ENCODE measurements at regions not wholly inside any gene's neighbourhood (a gene's known extent, or its start where the extent isn't known, plus 50 kb on each side); places are given as distances from the start of the nearest gene placed in this dataset.

DNA sequence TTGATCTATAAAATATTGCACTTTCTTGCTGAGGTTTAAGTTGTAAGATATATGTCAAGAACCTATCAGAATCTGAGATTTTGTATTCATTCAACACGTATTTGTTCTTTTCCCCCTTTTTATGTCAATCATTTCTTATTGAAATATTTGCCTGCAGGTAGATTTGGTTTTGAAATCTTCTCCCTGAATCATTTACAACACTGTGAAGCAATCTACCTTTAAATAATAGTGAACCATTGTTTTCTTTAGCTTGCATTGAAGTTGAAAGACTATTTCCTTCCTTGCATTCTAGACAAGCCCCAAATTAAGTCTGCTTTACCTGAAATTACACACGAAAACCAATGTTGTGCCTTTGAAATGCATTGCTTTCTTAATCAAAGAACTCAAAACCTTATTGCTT, 460.2 kb downstream of the KIF2B start:
- H3K36me3 ChIP-seq (ENCODE audit: control insufficient read depth, insufficient read depth, low read length): no peaks in the 10 kb centered on the region
- H3K27me3 ChIP-seq (ENCODE audit: control insufficient read depth, insufficient read depth, low read length): no peaks in the 10 kb centered on the region
- FAIRE-seq (no peak), DNase-seq (ENCODE audit: low read depth) (peak; percentile 64)
- H3K4me3 ChIP-seq (ENCODE audit: low read depth, low read length): no peak overlapping the region
- TF ChIP-seq, protein P1, sequence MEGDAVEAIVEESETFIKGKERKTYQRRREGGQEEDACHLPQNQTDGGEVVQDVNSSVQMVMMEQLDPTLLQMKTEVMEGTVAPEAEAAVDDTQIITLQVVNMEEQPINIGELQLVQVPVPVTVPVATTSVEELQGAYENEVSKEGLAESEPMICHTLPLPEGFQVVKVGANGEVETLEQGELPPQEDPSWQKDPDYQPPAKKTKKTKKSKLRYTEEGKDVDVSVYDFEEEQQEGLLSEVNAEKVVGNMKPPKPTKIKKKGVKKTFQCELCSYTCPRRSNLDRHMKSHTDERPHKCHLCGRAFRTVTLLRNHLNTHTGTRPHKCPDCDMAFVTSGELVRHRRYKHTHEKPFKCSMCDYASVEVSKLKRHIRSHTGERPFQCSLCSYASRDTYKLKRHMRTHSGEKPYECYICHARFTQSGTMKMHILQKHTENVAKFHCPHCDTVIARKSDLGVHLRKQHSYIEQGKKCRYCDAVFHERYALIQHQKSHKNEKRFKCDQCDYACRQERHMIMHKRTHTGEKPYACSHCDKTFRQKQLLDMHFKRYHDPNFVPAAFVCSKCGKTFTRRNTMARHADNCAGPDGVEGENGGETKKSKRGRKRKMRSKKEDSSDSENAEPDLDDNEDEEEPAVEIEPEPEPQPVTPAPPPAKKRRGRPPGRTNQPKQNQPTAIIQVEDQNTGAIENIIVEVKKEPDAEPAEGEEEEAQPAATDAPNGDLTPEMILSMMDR (IDR thresholded peaks at IDR 0.05; ENCODE audit: insufficient read depth, low read length, severe bottlenecking): no peak

DNA sequence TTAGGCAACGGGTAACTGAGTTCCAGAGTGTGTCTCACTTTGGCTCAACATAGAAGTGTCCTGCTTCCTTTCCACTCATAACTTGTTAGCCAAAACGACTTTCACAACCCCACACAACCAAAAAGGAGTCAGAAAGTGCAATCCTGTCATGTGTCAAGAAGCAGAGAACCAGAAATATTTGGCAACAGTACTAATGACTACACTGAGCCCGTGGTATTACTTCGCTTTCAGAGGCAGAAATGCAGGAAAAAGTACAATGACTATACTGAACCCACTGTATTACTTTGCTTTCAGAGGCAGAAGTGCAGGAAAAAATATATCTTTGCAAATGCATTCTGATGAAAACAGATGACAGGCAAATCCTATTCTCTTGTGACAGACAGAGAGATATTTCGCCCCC, 484.6 kb downstream of the KIF2B start:
- H3K4me3 ChIP-seq (ENCODE audit: low read depth, low read length): no peak overlapping the region
- peak; percentile 23 for DNase-seq (ENCODE audit: low read depth)
- FAIRE-seq: no peak
- H3K36me3 ChIP-seq (ENCODE audit: control insufficient read depth, insufficient read depth, low read length): no peaks in the 10 kb centered on the region
- TF ChIP-seq, protein P1 (IDR thresholded peaks at IDR 0.05; ENCODE audit: insufficient read depth, low read length, severe bottlenecking): no peak
- H3K27me3 ChIP-seq (ENCODE audit: control insufficient read depth, insufficient read depth, low read length): no peaks in the 10 kb centered on the region

DNA sequence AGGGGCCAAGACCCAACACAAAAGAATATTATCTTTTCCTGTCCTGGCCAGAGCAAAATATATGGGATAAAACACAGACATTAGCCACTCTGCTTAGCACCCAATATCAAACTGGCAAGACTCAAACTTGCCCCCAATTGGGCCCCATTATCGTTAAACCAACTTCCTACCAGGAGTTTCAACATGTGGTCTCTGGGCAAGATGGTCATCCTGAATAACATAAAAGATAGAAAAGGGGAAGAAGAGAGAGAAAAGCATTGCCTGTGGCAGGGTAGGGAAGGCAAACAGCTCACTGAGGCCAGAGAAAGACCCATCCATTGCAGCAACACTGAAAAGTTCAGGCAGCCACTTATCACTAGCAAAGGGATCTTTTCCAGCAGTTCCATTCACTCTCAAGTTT, 502.1 kb downstream of the KIF2B start:
- Histone ChIP-seq H3K4me3 (ENCODE audit: low read depth, low read length) (no peak overlapping the region), H3K36me3 (ENCODE audit: control insufficient read depth, insufficient read depth, low read length) (no peaks in the 10 kb centered on the region), H3K27me3 (ENCODE audit: control insufficient read depth, insufficient read depth, low read length) (no peaks in the 10 kb centered on the region)
- TF ChIP-seq, protein P1 (IDR thresholded peaks at IDR 0.05; ENCODE audit: insufficient read depth, low read length, severe bottlenecking): no peak
- FAIRE-seq (no peak), DNase-seq (ENCODE audit: low read depth) (no peak)

DNA sequence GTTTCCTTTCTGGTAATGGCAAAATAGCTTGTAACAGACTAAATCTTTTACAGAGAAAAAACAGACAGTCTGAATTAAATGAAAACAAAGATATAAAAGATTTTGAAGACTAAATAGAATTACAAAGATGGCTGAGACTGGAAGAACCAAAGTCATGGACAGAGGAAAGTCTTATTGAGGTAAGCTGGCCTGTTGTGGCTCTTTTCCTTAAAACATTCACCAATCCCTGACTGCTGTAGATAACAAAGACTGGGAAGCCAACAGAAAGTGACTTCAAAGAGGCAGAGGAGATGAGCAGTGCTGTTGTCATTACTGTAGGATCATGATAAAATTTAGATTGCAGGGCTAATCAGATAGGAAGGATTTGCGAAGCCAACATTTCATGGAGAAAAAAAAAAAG, 517.0 kb downstream of the KIF2B start:
- H3K36me3 ChIP-seq (ENCODE audit: control insufficient read depth, insufficient read depth, low read length): no peaks in the 10 kb centered on the region
- TF ChIP-seq, protein P1 (IDR thresholded peaks at IDR 0.05; ENCODE audit: insufficient read depth, low read length, severe bottlenecking): no peak
- FAIRE-seq (no peak), DNase-seq (ENCODE audit: low read depth) (no peak)
- H3K27me3 ChIP-seq (ENCODE audit: control insufficient read depth, insufficient read depth, low read length): no peaks in the 10 kb centered on the region
- no peak overlapping the region for H3K4me3 ChIP-seq (ENCODE audit: low read depth, low read length)

DNA sequence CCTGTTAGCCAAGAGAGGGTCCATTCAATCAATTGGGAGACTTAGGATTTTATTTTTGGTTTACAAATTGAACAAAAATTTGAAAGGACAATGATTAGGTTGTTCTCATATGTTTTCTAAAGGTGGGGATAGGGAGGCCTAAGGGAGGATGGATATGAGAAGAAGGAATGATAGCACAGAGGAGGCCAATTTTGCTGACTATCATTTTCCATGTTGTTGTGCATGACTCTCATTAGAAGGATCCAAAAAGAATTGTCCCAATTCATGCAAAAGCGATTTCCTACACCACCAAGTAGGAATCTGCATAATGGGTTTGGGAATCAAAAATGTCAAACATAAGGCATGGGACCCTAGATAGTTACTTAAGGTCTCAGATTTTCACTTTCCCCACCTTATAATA, 524.8 kb downstream of the KIF2B start:
- TF ChIP-seq, protein P1 (IDR thresholded peaks at IDR 0.05; ENCODE audit: insufficient read depth, low read length, severe bottlenecking): no peak
- no peak overlapping the region for H3K4me3 ChIP-seq (ENCODE audit: low read depth, low read length)
- FAIRE-seq: no peak
- no peak for DNase-seq (ENCODE audit: low read depth)
- no peaks in the 10 kb centered on the region for H3K36me3 ChIP-seq (ENCODE audit: control insufficient read depth, insufficient read depth, low read length)
- H3K27me3 ChIP-seq (ENCODE audit: control insufficient read depth, insufficient read depth, low read length): no peaks in the 10 kb centered on the region

DNA sequence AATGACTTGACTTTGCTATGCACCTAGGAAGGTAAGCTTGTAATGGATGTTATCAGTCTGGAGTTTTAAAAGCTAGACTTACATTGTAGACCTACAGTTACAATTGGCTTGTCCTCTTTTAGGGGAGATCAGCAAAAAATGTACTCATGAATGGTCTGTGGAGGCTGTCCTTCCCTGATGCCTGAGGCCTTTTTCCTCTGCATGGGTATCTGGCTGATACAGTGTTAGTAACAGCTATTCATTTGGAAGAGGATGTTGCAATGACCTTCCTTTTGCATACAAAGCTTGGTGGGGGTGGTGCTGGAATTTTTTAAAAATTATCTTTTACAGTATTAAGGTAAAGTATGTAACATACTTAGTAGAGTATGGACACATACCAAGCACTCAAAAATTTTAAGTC, 525.5 kb downstream of the KIF2B start:
- DNase-seq (ENCODE audit: low read depth) (peak; percentile 28), FAIRE-seq (no peak)
- no peaks in the 10 kb centered on the region for H3K36me3 ChIP-seq (ENCODE audit: control insufficient read depth, insufficient read depth, low read length)
- TF ChIP-seq, protein P1 (IDR thresholded peaks at IDR 0.05; ENCODE audit: insufficient read depth, low read length, severe bottlenecking): no peak
- no peak overlapping the region for H3K4me3 ChIP-seq (ENCODE audit: low read depth, low read length)
- H3K27me3 ChIP-seq (ENCODE audit: control insufficient read depth, insufficient read depth, low read length): no peaks in the 10 kb centered on the region
